ENCODE measurements at regions not wholly inside any gene's neighbourhood (a gene's known extent, or its start where the extent isn't known, plus 50 kb on each side); places are given as distances from the start of the nearest gene placed in this dataset.

GRCh38 chr15:39443659-39444219, 137.1 kb upstream of the THBS1 start:
- H3K9me3 ChIP-seq (replicated peaks; ENCODE audit: insufficient read depth, low read length), result no peaks in the 10 kb centered on the region
- no peak overlapping the region for H3K4me2 ChIP-seq (ENCODE audit: low read depth, low read length)
- H3K36me3 ChIP-seq (replicated peaks; ENCODE audit: insufficient read depth, low read length), result no peaks in the 10 kb centered on the region
- TF ChIP-seq CTCF (IDR thresholded peaks at IDR 0.05; ENCODE audit: low read length) (no peak), EZH2phosphoT487 (IDR thresholded peaks at IDR 0.05; ENCODE audit: low read length) (no peak), EZH2 (optimal IDR thresholded peaks at IDR 0.05; ENCODE audit: low read depth, low read length) (no peak)
- H3K9ac ChIP-seq (ENCODE audit: low read length), result no peak overlapping the region
- no peaks in the 10 kb centered on the region for H3K27me3 ChIP-seq (replicated peaks; ENCODE audit: insufficient read depth, low read length)
- H3K79me2 ChIP-seq (ENCODE audit: low read length), result no peaks in the 10 kb centered on the region
- no peak overlapping the region for H3K4me3 ChIP-seq (ENCODE audit: low read length)
- H3K9me2 ChIP-seq (replicated peaks; ENCODE audit: insufficient read depth, low read length), result no peaks in the 10 kb centered on the region
- H3K27ac ChIP-seq (ENCODE audit: low read length), result no peak overlapping the region
- no peaks in the 10 kb centered on the region for H3F3A ChIP-seq (ENCODE audit: insufficient read depth, low read length)
- no peak for DNase-seq
- no peaks in the 10 kb centered on the region for H3K4me1 ChIP-seq (ENCODE audit: low read length)
- no peaks in the 10 kb centered on the region for H4K20me1 ChIP-seq (ENCODE audit: insufficient read depth, low read length)
- H2AFZ ChIP-seq (ENCODE audit: low read length), result no peak overlapping the region

- no peak for DNase-seq
- no peaks in the 10 kb centered on the region for H4K20me1 ChIP-seq (ENCODE audit: insufficient read depth, low read length)
- no peaks in the 10 kb centered on the region for H3K9me3 ChIP-seq (replicated peaks; ENCODE audit: insufficient read depth, low read length)
- H3K4me2 ChIP-seq (ENCODE audit: low read depth, low read length), result no peak overlapping the region
- H3K4me3 ChIP-seq (ENCODE audit: low read length), result no peak overlapping the region
- no peak overlapping the region for H3K9ac ChIP-seq (ENCODE audit: low read length)
- no peaks in the 10 kb centered on the region for H3K27me3 ChIP-seq (replicated peaks; ENCODE audit: insufficient read depth, low read length)
- H3K79me2 ChIP-seq (ENCODE audit: low read length), result no peaks in the 10 kb centered on the region
- no peak overlapping the region for H2AFZ ChIP-seq (ENCODE audit: low read length)
- TF ChIP-seq EZH2phosphoT487 (IDR thresholded peaks at IDR 0.05; ENCODE audit: low read length) (no peak), CTCF (IDR thresholded peaks at IDR 0.05; ENCODE audit: low read length) (no peak), EZH2 (optimal IDR thresholded peaks at IDR 0.05; ENCODE audit: low read depth, low read length) (no peak)
- no peaks in the 10 kb centered on the region for H3K4me1 ChIP-seq (ENCODE audit: low read length)
- H3K36me3 ChIP-seq (replicated peaks; ENCODE audit: insufficient read depth, low read length), result no peaks in the 10 kb centered on the region
- H3K27ac ChIP-seq (ENCODE audit: low read length), result no peak overlapping the region
- H3K9me2 ChIP-seq (replicated peaks; ENCODE audit: insufficient read depth, low read length), result no peaks in the 10 kb centered on the region
- H3F3A ChIP-seq (ENCODE audit: insufficient read depth, low read length), result no peaks in the 10 kb centered on the region
Observed at GRCh38 chr15:39444735-39445470, 136.0 kb upstream of the THBS1 start.

- no peak overlapping the region for H3K4me3 ChIP-seq (ENCODE audit: low read length)
- no peak overlapping the region for H2AFZ ChIP-seq (ENCODE audit: low read length)
- no peak overlapping the region for H3K4me2 ChIP-seq (ENCODE audit: low read depth, low read length)
- TF ChIP-seq CTCF (IDR thresholded peaks at IDR 0.05; ENCODE audit: low read length), result no peak
- TF ChIP-seq EZH2 (optimal IDR thresholded peaks at IDR 0.05; ENCODE audit: low read depth, low read length), result no peak
- no peak for TF ChIP-seq EZH2phosphoT487 (IDR thresholded peaks at IDR 0.05; ENCODE audit: low read length)
- no peaks in the 10 kb centered on the region for H3K4me1 ChIP-seq (ENCODE audit: low read length)
- no peaks in the 10 kb centered on the region for H3K9me2 ChIP-seq (replicated peaks; ENCODE audit: insufficient read depth, low read length)
- DNase-seq, result no peak
- no peaks in the 10 kb centered on the region for H3K36me3 ChIP-seq (replicated peaks; ENCODE audit: insufficient read depth, low read length)
- no peaks in the 10 kb centered on the region for H3K27me3 ChIP-seq (replicated peaks; ENCODE audit: insufficient read depth, low read length)
- no peak overlapping the region for H3K9ac ChIP-seq (ENCODE audit: low read length)
- H3K27ac ChIP-seq (ENCODE audit: low read length), result no peak overlapping the region
- H4K20me1 ChIP-seq (ENCODE audit: insufficient read depth, low read length), result no peaks in the 10 kb centered on the region
- H3K9me3 ChIP-seq (replicated peaks; ENCODE audit: insufficient read depth, low read length), result no peaks in the 10 kb centered on the region
- no peaks in the 10 kb centered on the region for H3F3A ChIP-seq (ENCODE audit: insufficient read depth, low read length)
- no peaks in the 10 kb centered on the region for H3K79me2 ChIP-seq (ENCODE audit: low read length)
Observed at GRCh38 chr15:39445931-39446330, 134.9 kb upstream of the THBS1 start.

All from MM.1S (cell line).